ENCODE measurements at regions not wholly inside any gene's neighbourhood (a gene's known extent, or its start where the extent isn't known, plus 50 kb on each side); places are given as distances from the start of the nearest gene placed in this dataset.

DNA sequence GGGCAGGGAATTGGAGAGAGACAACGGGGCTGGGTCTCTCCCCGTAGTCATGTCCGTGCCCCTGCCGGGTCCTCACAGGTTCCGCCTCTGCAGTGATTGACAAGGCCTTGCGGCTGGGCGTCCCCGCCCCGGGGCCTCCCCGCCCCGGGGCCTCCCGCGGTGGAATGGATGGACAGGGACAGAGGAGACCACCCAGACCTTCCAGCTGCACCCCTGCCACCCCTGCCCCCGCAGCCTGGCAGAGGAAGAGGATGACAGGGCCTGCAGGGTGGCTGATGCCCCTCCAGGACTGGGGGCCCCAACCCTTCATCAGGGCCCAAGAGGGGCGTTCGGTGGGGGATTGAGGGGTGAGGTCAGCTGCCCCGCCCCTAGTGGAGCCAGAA, 216.4 kb upstream of the CIBAR2 start:
- TF ChIP-seq, protein P1, sequence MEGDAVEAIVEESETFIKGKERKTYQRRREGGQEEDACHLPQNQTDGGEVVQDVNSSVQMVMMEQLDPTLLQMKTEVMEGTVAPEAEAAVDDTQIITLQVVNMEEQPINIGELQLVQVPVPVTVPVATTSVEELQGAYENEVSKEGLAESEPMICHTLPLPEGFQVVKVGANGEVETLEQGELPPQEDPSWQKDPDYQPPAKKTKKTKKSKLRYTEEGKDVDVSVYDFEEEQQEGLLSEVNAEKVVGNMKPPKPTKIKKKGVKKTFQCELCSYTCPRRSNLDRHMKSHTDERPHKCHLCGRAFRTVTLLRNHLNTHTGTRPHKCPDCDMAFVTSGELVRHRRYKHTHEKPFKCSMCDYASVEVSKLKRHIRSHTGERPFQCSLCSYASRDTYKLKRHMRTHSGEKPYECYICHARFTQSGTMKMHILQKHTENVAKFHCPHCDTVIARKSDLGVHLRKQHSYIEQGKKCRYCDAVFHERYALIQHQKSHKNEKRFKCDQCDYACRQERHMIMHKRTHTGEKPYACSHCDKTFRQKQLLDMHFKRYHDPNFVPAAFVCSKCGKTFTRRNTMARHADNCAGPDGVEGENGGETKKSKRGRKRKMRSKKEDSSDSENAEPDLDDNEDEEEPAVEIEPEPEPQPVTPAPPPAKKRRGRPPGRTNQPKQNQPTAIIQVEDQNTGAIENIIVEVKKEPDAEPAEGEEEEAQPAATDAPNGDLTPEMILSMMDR (conservative IDR thresholded peaks at IDR 0.05) = no peak
- Histone ChIP-seq H3K27ac (ENCODE audit: low read depth, low read length) (peak overlapping the region; percentile 99), H3K4me1 (ENCODE audit: control insufficient read depth, insufficient read depth, low read length) (peaks cover 18% of the 10 kb centered on the region), H3K9me3 (ENCODE audit: control insufficient read depth, low read length) (no peaks in the 10 kb centered on the region), H3K4me3 (ENCODE audit: low read length) (peak overlapping the region; percentile 76), H3K27me3 (ENCODE audit: control insufficient read depth, insufficient read depth, low read length, poor library complexity, severe bottlenecking) (no peaks in the 10 kb centered on the region), H3K9ac (ENCODE audit: extremely low read depth, low read length, poor library complexity, severe bottlenecking) (peak overlapping the region; percentile 85), H3K36me3 (ENCODE audit: control insufficient read depth, insufficient read depth, low read length) (no peaks in the 10 kb centered on the region)
- Mint-ChIP-seq H3K27me3 (ENCODE audit: insufficient read depth) (peaks cover 4% of the 10 kb centered on the region), H3K4me1 (peaks cover 25% of the 10 kb centered on the region), H3K4me3 (peak overlapping the region; percentile 60), H3K9me3 (peaks cover 11% of the 10 kb centered on the region), H3K27ac (peak overlapping the region; percentile 99), H3K36me3 (ENCODE audit: low read depth) (peaks cover 3% of the 10 kb centered on the region)
- peak; percentile 97 for DNase-seq
- WGBS, 2 experiments (ENCODE audit: insufficient coverage in 1 of 2, insufficient read length in 1 of 2) = 3 to 7% methylated on average over 2 to 16 of the region's 17 CpGs

GRCh38 chr16:85329059-85329812, 217.0 kb upstream of the CIBAR2 start:
- DNase-seq = peak; percentile 90
- WGBS, 2 experiments (ENCODE audit: insufficient coverage in 1 of 2, insufficient read length in 1 of 2) = 2 to 5% methylated on average over 10 to 28 of the region's 28 CpGs
- Histone ChIP-seq H3K27me3 (ENCODE audit: control insufficient read depth, insufficient read depth, low read length, poor library complexity, severe bottlenecking) (no peaks in the 10 kb centered on the region), H3K9me3 (ENCODE audit: control insufficient read depth, low read length) (no peaks in the 10 kb centered on the region), H3K4me3 (ENCODE audit: low read length) (peak overlapping the region; percentile 22), H3K9ac (ENCODE audit: extremely low read depth, low read length, poor library complexity, severe bottlenecking) (peak overlapping the region; percentile 52), H3K4me1 (ENCODE audit: control insufficient read depth, insufficient read depth, low read length) (peaks cover 18% of the 10 kb centered on the region), H3K36me3 (ENCODE audit: control insufficient read depth, insufficient read depth, low read length) (no peaks in the 10 kb centered on the region), H3K27ac (ENCODE audit: low read depth, low read length) (peak overlapping the region; percentile 99)
- Mint-ChIP-seq H3K27ac (peak overlapping the region; percentile 99), H3K4me1 (peaks cover 30% of the 10 kb centered on the region), H3K9me3 (peaks cover 8% of the 10 kb centered on the region), H3K4me3 (peak overlapping the region; percentile 60), H3K27me3 (ENCODE audit: insufficient read depth) (peaks cover 6% of the 10 kb centered on the region), H3K36me3 (ENCODE audit: low read depth) (peaks cover 3% of the 10 kb centered on the region)
- TF ChIP-seq, protein P1 (conservative IDR thresholded peaks at IDR 0.05) = peak; percentile 45

GRCh38 chr16:85330006-85330693, 217.9 kb upstream of the CIBAR2 start:
- Mint-ChIP-seq H3K27ac (peak overlapping the region; percentile 84), H3K4me1 (peaks cover 39% of the 10 kb centered on the region), H3K36me3 (ENCODE audit: low read depth) (peaks cover 3% of the 10 kb centered on the region), H3K4me3 (peak overlapping the region; percentile 39), H3K27me3 (ENCODE audit: insufficient read depth) (peaks cover 6% of the 10 kb centered on the region), H3K9me3 (peaks cover 8% of the 10 kb centered on the region)
- H3K36me3 ChIP-seq (ENCODE audit: control insufficient read depth, insufficient read depth, low read length) = no peaks in the 10 kb centered on the region
- TF ChIP-seq, protein P1 (conservative IDR thresholded peaks at IDR 0.05) = no peak
- no peak overlapping the region for H3K9ac ChIP-seq (ENCODE audit: extremely low read depth, low read length, poor library complexity, severe bottlenecking)
- WGBS, 2 experiments (ENCODE audit: insufficient coverage in 1 of 2, insufficient read length in 1 of 2) = 13 to 20% methylated on average over 14 to 21 of the region's 21 CpGs
- H3K27me3 ChIP-seq (ENCODE audit: control insufficient read depth, insufficient read depth, low read length, poor library complexity, severe bottlenecking) = no peaks in the 10 kb centered on the region
- peak overlapping the region; percentile 22 for H3K27ac ChIP-seq (ENCODE audit: low read depth, low read length)
- H3K4me3 ChIP-seq (ENCODE audit: low read length) = no peak overlapping the region
- peaks cover 25% of the 10 kb centered on the region for H3K4me1 ChIP-seq (ENCODE audit: control insufficient read depth, insufficient read depth, low read length)
- peak; percentile 77 for DNase-seq
- no peaks in the 10 kb centered on the region for H3K9me3 ChIP-seq (ENCODE audit: control insufficient read depth, low read length)

Data from endodermal cell (in vitro differentiated cells).